ENCODE measurements at regions not wholly inside any gene's neighbourhood (a gene's known extent, or its start where the extent isn't known, plus 50 kb on each side); places are given as distances from the start of the nearest gene placed in this dataset.

DNA sequence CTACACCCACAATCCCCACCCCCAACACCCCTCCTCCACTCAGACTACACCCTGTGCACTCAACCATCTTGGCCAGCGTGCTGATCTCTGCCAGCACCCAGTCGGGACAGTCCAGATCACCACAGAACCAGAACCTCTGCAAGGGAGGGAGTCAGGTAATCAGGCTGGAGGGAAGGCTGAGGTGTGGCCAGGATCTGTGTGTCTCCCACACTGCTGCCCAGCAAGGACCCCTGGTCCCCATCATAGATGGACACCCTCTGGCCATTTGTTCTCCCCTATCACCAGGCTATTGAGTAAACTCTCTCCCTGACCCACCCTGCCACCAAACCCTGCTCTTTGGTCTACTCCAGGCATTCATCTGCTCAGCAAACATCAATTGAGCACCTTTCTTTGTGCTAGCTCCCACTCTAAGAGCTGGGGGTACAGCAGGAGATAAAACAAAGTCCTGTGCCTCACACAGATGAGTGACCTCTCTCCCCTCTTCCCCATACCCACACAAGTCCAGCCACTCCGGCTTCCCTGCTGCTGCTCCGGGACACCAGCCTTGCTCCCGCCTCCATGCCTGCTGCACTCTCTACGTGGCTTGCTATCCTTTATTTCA is 134.8 kb downstream of the TBC1D2B start:
- TF ChIP-seq, protein P1, sequence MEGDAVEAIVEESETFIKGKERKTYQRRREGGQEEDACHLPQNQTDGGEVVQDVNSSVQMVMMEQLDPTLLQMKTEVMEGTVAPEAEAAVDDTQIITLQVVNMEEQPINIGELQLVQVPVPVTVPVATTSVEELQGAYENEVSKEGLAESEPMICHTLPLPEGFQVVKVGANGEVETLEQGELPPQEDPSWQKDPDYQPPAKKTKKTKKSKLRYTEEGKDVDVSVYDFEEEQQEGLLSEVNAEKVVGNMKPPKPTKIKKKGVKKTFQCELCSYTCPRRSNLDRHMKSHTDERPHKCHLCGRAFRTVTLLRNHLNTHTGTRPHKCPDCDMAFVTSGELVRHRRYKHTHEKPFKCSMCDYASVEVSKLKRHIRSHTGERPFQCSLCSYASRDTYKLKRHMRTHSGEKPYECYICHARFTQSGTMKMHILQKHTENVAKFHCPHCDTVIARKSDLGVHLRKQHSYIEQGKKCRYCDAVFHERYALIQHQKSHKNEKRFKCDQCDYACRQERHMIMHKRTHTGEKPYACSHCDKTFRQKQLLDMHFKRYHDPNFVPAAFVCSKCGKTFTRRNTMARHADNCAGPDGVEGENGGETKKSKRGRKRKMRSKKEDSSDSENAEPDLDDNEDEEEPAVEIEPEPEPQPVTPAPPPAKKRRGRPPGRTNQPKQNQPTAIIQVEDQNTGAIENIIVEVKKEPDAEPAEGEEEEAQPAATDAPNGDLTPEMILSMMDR (IDR thresholded peaks at IDR 0.05): no peak
- TF ChIP-seq POLR2AphosphoS5 (IDR thresholded peaks at IDR 0.05): no peak
